ENCODE measurements at regions not wholly inside any gene's neighbourhood (a gene's known extent, or its start where the extent isn't known, plus 50 kb on each side); places are given as distances from the start of the nearest gene placed in this dataset.

DNA sequence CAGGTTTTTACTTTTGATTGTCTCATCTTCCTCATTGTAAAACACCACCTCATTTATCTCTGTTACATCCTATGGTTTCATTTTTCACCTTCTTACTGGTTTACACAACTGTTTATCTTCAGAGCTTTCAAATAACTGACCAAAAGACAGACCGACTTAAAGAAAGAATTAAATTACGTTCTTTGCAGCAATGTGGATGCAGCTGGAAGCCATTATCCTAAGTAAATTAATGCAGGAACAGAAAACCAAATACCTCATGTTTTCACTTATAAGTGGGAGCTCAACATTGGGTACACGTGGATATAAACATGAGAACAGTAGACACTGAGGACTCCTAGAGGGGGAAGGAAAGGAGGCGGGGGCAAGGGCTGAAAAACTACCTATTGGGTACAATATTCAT lies 729.0 kb upstream of the USP15 start:
- H3K9me3 ChIP-seq (ENCODE audit: control insufficient read depth in 4 of 4, low read length in 3 of 4) = peaks cover 0 to 3% (median 0%) of the 10 kb centered on the region in 4 donors
- no peak for TF ChIP-seq SP1 (IDR thresholded peaks at IDR 0.05)
- no peak for TF ChIP-seq EGR1 (IDR thresholded peaks at IDR 0.05; ENCODE audit: low read depth in 2 of 2)
- TF ChIP-seq RAD21 (IDR thresholded peaks at IDR 0.05) = no peak
- no peak for TF ChIP-seq GABPA (IDR thresholded peaks at IDR 0.05 in 1 of 2, conservative IDR thresholded peaks at IDR 0.05 in 1 of 2)
- no peak for TF ChIP-seq TAF1 (conservative IDR thresholded peaks at IDR 0.05)
- no peak for TF ChIP-seq FOXA2 (IDR thresholded peaks at IDR 0.05)
- no peak for TF ChIP-seq RXRA (IDR thresholded peaks at IDR 0.05)
- no peak for TF ChIP-seq ZBTB33 (IDR thresholded peaks at IDR 0.05)
- TF ChIP-seq, protein P1, sequence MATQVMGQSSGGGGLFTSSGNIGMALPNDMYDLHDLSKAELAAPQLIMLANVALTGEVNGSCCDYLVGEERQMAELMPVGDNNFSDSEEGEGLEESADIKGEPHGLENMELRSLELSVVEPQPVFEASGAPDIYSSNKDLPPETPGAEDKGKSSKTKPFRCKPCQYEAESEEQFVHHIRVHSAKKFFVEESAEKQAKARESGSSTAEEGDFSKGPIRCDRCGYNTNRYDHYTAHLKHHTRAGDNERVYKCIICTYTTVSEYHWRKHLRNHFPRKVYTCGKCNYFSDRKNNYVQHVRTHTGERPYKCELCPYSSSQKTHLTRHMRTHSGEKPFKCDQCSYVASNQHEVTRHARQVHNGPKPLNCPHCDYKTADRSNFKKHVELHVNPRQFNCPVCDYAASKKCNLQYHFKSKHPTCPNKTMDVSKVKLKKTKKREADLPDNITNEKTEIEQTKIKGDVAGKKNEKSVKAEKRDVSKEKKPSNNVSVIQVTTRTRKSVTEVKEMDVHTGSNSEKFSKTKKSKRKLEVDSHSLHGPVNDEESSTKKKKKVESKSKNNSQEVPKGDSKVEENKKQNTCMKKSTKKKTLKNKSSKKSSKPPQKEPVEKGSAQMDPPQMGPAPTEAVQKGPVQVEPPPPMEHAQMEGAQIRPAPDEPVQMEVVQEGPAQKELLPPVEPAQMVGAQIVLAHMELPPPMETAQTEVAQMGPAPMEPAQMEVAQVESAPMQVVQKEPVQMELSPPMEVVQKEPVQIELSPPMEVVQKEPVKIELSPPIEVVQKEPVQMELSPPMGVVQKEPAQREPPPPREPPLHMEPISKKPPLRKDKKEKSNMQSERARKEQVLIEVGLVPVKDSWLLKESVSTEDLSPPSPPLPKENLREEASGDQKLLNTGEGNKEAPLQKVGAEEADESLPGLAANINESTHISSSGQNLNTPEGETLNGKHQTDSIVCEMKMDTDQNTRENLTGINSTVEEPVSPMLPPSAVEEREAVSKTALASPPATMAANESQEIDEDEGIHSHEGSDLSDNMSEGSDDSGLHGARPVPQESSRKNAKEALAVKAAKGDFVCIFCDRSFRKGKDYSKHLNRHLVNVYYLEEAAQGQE (IDR thresholded peaks at IDR 0.05) = no peak
- no peak for TF ChIP-seq HNF4G (IDR thresholded peaks at IDR 0.05)
- no peak for TF ChIP-seq HNF4A (conservative IDR thresholded peaks at IDR 0.05)
- no peak for TF ChIP-seq MAX (IDR thresholded peaks at IDR 0.05)
- no peak for TF ChIP-seq FOXA1 (IDR thresholded peaks at IDR 0.05)
- no peak overlapping the region for H3K27ac ChIP-seq (ENCODE audit: low read depth in 1 of 2, low read length in 2 of 2)
- no peak overlapping the region for H3K4me3 ChIP-seq (ENCODE audit: low read depth in 1 of 3, low read length in 3 of 3)
- H3K36me3 ChIP-seq (ENCODE audit: control insufficient read depth in 4 of 4, insufficient read depth in 3 of 4, low read depth in 1 of 4, low read length in 3 of 4) = no peaks in the 10 kb centered on the region
- no peaks in the 10 kb centered on the region for H3K4me1 ChIP-seq (ENCODE audit: control insufficient read depth in 4 of 4, insufficient read depth in 4 of 4, low read length in 3 of 4)
- no peak for DNase-seq (ENCODE audit: low spot score)
- no peaks in the 10 kb centered on the region for H3K27me3 ChIP-seq (ENCODE audit: control insufficient read depth in 4 of 4, insufficient read depth in 4 of 4, low read length in 3 of 4)
- WGBS = 69% methylated on average over 4 of the region's 4 CpGs
- no peak overlapping the region for H3K9ac ChIP-seq (ENCODE audit: low read depth in 1 of 2, low read length in 2 of 2)

GRCh38 chr12:61536117-61536516 lies 724.1 kb upstream of the USP15 start:
- no peak for DNase-seq (ENCODE audit: low spot score)
- Histone ChIP-seq H3K9me3 (ENCODE audit: control insufficient read depth in 4 of 4, low read length in 3 of 4) (peaks cover 0 to 3% (median 0%) of the 10 kb centered on the region in 4 donors), H3K4me1 (ENCODE audit: control insufficient read depth in 4 of 4, insufficient read depth in 4 of 4, low read length in 3 of 4) (no peaks in the 10 kb centered on the region), H3K9ac (ENCODE audit: low read depth in 1 of 2, low read length in 2 of 2) (no peak overlapping the region), H3K27me3 (ENCODE audit: control insufficient read depth in 4 of 4, insufficient read depth in 4 of 4, low read length in 3 of 4) (no peaks in the 10 kb centered on the region), H3K4me3 (ENCODE audit: low read depth in 1 of 3, low read length in 3 of 3) (no peak overlapping the region), H3K27ac (ENCODE audit: low read depth in 1 of 2, low read length in 2 of 2) (no peak overlapping the region), H3K36me3 (ENCODE audit: control insufficient read depth in 4 of 4, insufficient read depth in 3 of 4, low read depth in 1 of 4, low read length in 3 of 4) (no peaks in the 10 kb centered on the region)
- TF ChIP-seq SP1 (IDR thresholded peaks at IDR 0.05) (no peak), RAD21 (IDR thresholded peaks at IDR 0.05) (no peak), MAX (IDR thresholded peaks at IDR 0.05) (no peak), CTCF (IDR thresholded peaks at IDR 0.05; ENCODE audit: low read depth, low read length, missing input control) (no peak), YY1 (IDR thresholded peaks at IDR 0.05) (no peak), EGR1 (IDR thresholded peaks at IDR 0.05; ENCODE audit: low read depth in 2 of 2) (no peak), ZBTB33 (IDR thresholded peaks at IDR 0.05) (no peak), JUND (IDR thresholded peaks at IDR 0.05) (no peak), TAF1 (conservative IDR thresholded peaks at IDR 0.05) (no peak), GABPA (IDR thresholded peaks at IDR 0.05 in 1 of 2, conservative IDR thresholded peaks at IDR 0.05 in 1 of 2) (no peak), FOXA2 (IDR thresholded peaks at IDR 0.05) (no peak)
- TF ChIP-seq, protein P1 (IDR thresholded peaks at IDR 0.05) = no peak
- TF ChIP-seq, protein P2, sequence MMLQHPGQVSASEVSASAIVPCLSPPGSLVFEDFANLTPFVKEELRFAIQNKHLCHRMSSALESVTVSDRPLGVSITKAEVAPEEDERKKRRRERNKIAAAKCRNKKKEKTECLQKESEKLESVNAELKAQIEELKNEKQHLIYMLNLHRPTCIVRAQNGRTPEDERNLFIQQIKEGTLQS (IDR thresholded peaks at IDR 0.05) = no peak
- WGBS = 83% methylated on average over 3 of the region's 3 CpGs
